ENCODE measurements at regions not wholly inside any gene's neighbourhood (a gene's known extent, or its start where the extent isn't known, plus 50 kb on each side); places are given as distances from the start of the nearest gene placed in this dataset.

- TF ChIP-seq GFI1B (tag by site-specific recombination; IDR thresholded peaks at IDR 0.05) (no peak), SP2 (tag by site-specific recombination; IDR thresholded peaks at IDR 0.05) (no peak), ZNF654 (tag by site-specific recombination; IDR thresholded peaks at IDR 0.05; ENCODE audit: low read depth) (no peak), PBX3 (CRISPR knock-in tag; IDR thresholded peaks at IDR 0.05) (no peak), REST (tag by site-specific recombination; IDR thresholded peaks at IDR 0.05) (no peak)
These were observed 116.9 kb upstream of the MPDZ start for GRCh38 chr9:13396418-13396817.

Measured in HEK293 (cell line).